IPS-NIHi11 (cell line): ENCODE measurements at regions not wholly inside any gene's neighbourhood (a gene's known extent, or its start where the extent isn't known, plus 50 kb on each side); places are given as distances from the start of the nearest gene placed in this dataset.

Experiments
- DNase-seq: peaks from one replicate; pipeline ENCODE4 v3.0.0; 2012; ENCODE audit warnings: mixed read lengths, low spot score

DNA sequence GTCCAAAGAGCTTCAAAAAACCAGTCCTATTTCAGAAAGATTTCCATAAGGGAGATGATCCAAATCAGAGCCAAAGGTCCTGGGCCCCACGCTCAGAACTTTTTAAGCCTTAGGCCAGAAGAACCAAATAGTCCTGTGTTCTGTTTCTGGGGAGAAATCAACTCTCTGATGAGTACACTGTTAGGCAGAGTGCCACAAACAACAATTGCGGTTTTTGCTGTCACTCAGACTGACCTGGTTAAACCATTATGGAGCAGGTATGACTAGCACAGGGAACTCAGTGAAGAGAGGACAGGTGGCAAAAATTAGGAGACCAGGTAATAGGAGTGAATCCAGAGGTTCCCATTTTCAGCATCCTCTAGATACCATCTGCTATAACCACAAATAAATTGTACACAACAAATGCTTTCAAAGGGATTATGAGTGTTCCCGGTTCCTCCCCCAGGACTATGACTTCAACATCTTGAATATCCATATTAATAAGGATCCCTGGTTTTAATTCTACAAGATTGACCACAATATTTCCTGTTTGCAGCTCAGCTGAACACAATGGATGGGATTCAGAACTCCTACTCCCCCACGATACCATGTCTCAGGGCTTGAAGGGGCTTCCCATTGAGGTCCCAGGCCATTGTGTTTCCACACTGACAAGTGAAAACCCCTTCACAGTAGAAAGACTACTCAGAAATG lies 52.1 kb upstream of the FREM1 start:
- no peak for DNase-seq

GRCh38 chr9:14961372-14962068 lies 51.3 kb upstream of the FREM1 start:
- no peak for DNase-seq

DNA sequence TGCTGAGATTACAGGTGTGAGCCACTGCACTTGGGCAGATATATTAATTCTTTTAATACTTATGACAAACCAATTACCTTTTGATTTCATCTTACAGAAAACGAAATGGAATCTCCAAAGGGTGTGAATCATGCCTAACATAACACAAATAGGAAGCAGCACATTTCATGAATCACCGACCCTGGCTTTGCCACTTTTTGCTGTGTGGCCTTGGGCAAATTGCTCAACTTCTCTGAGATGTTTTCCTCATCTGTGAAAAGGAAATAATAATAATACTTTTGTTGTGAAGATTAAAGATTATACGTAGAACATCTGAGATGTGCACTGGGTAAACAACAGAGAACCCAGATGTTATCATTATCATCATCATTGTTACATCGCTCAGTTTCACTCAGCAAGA lies 50.7 kb upstream of the FREM1 start:
- DNase-seq = no peak
